ENCODE measurements at regions not wholly inside any gene's neighbourhood (a gene's known extent, or its start where the extent isn't known, plus 50 kb on each side); places are given as distances from the start of the nearest gene placed in this dataset.

- TF ChIP-seq CTCF (IDR thresholded peaks at IDR 0.05) (no peak), POLR2A (IDR thresholded peaks at IDR 0.05) (no peak), EP300 (IDR thresholded peaks at IDR 0.05) (no peak)
Observed at GRCh38 chr5:174402222-174402812, 322.1 kb upstream of the MSX2 start.
